ENCODE measurements at regions not wholly inside any gene's neighbourhood (a gene's known extent, or its start where the extent isn't known, plus 50 kb on each side); places are given as distances from the start of the nearest gene placed in this dataset.
"Not testable (repeated sequence)": the region's sequence is repeated elsewhere in the genome, so short reads cannot be mapped to it uniquely, and the experiment has no call there.

DNA sequence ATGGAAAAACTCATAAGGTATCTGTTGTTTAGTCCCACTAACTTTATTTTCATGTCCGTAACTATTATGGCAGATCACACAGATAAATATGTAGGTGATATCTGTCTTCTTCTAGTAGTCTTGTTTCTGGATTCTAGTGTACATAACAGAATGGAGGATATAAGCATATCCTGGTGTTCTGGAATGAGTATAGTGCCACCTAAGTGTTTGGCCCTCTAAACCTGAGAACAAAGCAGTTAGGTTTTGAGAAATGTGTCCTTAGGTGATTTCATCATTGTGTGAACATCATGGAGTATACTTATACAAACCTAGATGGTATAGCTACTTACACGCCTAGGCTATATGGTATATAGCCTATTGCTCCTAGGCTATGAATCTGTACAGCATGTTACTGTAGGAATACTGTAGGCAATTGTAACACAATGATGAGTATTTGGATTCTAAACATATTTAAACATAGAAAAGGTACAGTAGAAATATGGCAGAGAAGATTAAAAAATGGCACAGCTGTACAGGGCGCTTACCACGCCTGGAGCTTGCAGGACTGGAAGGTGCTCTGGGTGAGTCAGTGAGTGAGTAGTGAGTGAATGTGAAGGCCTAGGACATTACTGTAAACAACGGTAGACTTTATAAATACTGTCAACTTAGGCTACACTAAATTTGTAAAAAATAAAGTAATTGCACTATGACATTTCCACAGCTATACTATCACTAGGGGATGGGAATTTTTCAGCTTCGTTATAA, 150.3 kb upstream of the SLC24A2 start:
- no peak for DNase-seq

DNA sequence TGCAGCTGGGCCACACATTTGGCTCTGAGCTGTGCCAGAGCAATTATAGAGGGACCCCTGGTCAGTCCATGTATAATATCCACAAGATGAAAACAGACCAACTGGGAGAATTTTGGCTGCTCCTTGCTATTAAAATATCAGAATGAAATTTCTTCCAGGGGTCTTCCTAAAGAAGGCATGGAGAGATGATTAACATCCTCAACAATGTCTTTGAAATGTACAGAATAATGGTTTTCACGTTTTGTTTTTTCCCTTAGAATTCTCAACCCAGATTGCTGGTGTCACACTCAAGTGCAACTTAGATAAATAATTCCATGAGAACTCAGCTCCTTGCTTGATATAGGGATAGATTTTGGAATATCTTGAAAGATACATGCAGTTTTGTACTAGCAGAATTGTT, 148.3 kb upstream of the SLC24A2 start:
- DNase-seq = no peak

DNA sequence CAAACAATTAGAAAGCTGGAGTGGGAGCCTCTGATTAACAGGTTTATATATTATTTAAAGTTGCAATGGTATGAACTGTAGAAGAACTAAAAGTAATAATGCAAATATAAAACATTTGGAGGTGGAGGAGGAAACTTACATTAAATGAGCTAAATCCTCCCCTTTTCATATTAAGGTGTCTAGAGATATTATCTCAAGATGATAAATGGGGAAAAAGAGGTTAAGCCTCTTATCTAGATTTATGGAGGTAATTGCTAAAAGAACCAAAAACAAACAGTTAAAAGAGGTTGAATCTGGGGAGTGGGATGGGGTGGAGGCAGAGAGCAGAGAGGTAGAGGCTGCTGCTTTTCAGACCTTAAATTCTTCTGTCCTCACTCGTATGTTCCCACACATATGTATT, 147.8 kb upstream of the SLC24A2 start:
- DNase-seq = no peak

DNA sequence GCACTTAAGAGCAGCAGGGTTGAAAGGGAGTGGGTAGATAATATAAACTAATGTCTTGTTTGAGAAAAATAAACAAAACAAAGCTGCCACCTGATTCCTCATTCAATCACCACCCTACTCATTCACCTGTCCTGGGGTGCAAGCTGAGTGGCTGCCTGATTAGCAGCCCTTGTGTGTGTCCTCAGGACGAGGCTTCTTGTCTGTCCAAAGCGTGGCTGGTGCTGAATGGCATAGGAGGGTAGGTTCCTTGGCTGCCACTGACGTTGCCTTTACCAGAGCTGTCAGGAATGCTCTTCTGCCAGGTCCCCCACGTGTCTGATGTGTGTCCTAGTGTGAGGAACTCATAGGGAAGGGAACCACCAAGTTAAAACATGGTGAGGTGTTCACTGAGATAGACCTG, 146.6 kb upstream of the SLC24A2 start:
- DNase-seq = no peak

DNA sequence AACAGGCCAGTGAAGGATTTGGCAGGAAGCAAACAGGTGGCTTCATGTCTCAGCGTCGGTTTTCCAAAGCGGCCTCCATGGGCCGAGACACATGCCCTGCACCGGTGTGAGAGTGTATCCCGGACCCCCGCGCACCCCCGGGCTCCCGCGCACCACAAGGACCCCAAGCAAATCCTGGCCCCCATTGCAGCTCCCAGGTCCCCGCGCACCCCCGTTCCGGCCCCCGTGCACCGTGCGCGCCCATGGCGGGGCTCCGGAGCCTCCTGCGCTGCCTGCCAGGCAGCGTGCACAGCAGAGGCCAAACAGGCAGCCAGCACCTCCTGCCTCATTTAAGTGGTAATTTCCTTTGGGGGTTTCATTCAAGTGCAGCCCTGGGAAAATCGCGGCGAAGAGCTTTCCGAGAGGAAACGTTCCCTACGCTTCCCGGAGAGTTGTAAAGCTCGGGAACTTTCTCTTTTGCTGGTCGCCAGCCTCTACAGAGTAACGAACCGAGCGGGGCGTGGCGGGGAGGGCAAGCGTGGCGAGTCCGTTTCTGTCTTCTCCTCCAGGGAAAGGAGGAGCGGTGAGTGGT, 145.5 kb upstream of the SLC24A2 start:
- DNase-seq = peak in 2 of 56 donors; percentile 12 to 24

DNA sequence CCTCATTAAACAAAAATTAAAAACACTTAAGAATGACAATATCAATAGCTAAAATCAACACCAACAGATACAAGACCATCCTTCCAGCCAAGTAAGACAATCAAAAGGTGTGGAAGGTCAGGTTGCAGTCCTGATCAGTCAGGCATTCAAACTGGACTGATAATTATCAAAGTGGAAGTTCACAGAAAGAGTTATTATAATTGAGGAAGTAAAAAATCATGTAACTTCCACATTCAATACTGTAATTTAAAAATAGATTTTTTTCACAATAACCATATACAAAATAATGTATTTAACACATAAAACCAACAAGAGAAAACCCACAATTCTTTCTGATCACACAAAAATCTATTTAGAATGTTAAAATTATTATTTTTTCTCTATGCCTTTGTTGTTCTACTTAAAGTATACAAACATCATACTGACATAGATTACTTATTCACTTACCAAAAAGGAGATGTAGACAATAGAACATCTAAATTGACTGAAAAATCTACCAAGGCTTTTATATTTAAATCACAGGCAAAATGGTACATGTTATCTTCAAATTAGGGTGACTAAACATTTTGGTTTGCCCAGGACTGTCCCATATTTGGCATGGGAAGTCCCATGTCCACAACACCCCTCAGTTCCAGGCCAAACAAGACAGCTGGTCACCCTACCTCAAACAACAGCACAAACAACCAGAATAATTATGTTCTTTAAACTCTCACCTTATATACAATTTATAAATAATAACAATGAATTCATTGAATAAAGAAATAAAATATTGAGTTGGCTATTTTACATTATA, 142.5 kb upstream of the SLC24A2 start:
- no peak for DNase-seq

DNA sequence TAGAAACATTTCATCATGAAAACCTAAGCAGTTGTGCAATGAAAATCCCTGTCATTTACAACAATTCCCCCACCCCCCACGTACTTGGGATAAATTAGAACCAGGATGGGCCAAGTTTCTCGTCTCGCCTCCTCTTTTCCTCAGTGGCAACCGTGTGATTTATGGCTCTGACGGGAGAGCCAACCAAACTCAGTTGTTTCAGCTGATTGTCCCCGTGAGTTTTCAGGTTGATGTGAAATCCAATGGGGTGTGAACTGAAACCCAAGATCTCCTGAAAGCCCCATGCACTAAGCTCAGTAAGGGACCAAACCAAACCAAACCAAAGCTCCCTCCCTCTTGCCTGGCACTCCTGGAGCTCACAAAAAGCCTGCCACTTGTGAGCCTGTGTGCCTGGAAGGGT, 138.7 kb upstream of the SLC24A2 start:
- DNase-seq = no peak

DNA sequence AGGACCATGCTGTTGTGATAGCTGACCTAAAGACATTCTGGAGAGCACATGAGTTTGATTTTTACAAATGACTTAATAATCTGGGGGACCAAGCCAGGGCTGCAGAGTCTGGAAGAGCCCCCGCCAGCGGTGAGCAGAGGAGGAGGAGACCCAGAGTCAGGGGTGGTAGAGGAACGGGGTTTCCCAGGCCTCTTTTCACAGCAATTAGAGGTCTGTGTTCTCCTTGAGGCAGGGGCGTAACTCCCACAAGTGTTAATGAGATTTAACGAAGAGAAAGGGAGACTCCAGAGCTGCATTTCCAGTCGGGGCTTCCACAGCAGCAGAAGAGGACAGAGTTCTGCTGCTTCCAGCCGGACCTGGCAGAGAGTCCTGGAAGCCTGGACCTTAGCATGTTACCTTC, 137.9 kb upstream of the SLC24A2 start:
- DNase-seq = no peak

DNA sequence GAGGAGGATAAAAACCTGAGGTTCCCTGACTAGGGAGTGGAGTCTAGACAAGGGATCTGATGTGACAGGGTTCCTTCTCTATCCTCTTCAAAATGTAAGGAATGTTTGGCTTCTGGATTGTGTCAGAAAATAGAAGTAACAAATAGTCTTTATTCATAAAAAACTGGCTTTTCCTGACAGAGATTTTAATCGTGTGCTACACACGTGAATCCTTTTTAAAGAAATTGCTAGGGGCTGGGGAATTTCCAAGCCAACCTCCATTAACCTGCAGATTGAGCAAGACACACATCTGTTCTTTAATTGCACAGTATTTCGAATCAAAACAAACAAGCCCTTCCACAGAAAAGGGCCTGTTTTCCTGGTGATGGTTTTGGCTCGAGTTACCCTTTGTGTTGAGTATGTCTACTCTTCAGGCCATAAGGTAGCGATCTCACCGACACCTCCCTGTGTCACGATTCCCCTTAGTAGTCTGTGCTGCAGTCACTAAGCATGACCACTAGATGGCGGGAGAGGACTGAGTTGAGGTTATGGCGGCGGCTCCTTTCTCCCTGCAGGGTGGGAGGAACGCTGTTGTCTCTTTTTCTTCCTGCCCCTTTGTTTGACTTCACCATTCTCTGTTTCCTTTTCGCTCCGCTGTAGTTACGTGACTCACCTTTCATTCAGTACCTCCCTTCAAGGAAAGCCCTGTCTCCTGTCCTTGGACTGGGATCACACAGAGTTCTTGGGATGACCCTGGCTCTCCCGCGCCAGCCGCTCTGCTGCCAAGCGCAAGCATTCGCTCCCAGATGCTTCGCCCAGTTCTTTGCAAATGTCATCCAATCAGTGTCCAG, 137.1 kb upstream of the SLC24A2 start:
- DNase-seq = peak in 52 of 56 donors; percentile 8 to 84 (median 54)

DNA sequence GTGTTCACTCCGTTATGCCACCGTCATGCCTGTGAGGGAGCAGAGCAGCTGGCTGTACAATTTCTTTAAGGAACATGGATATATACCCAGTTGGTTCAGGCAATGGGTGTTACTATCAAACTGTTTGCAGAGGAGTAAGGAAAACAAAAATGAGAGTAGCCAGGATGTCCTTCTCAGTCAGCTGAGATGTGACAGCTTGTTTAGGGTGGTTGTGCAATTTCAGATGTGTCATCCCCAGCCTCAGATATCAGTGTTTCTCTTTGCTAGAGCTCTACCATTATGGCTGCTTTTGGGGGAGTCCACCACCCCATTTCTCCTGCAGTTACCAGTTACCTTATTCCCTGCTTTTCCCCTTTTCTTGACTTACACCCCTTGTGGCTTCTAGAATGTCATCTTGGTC, 135.2 kb upstream of the SLC24A2 start:
- no peak for DNase-seq

DNA sequence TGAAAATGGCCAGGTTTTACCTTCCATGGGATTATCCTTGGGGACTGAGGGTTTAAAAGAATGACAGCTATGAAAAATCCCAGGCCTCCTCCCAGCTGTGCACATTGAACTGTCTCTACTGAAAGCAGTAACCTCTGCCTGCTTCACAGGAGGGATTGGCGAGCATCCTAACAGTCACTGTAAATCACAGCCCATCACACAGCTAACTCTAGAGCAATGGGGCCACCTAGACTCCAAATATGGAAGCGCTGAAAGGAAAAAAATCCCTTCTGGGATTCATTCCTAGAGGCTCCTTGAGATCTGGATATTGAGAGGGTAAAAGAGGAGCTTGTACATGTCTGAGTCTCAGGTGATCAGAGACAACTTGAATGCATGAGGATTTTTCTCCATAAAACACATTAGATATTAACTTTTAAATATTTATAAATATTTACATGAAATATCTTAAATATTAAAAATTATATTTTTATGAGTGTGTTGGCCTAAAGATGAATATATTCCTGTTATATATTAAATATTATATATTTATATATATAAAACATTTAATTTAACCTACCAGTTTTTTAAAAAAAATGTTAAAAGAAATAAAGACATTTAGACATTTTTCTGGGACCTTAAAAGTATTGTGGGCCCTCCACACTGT, 133.8 kb upstream of the SLC24A2 start:
- peak in 43 of 56 donors; percentile 7 to 86 (median 46) for DNase-seq

DNA sequence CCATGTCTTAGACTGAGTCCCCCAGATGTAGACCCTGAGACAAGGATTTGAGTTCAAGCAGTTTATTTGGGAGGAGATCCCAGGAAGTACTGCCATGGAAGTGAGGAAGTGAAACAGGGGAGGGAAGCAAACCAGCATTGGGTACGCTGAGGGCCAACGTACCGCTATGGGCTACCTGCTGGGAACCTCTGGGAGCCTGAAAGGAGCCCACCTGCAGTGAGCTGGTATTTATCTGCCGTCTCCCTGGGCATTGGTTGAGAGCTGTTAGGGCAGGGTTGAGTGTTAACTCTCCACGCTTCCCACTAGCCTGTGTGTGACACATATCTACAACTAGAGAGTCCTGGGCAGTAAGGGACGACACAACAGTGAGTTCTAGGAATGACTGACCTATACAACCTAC, 131.6 kb upstream of the SLC24A2 start:
- DNase-seq = no peak

DNA sequence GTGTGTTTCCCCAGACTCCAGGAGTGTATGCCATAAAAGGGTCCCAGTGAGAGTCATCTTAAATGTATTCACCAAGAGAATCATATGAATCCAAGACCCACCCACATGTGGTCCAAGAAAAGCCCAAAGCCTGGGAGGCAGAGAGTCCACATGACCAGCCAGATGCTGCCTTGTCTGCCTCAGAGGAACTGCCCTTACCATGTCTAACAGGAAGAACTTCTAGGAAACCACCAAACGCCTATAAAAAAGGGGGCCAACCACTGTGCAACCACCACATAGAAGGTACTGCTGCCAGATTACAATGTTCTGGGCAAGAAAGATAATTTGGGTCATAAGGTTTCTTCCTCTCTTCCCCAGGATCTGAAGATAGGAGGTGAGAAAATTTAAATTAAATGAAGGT, 129.8 kb upstream of the SLC24A2 start:
- DNase-seq = no peak

DNA sequence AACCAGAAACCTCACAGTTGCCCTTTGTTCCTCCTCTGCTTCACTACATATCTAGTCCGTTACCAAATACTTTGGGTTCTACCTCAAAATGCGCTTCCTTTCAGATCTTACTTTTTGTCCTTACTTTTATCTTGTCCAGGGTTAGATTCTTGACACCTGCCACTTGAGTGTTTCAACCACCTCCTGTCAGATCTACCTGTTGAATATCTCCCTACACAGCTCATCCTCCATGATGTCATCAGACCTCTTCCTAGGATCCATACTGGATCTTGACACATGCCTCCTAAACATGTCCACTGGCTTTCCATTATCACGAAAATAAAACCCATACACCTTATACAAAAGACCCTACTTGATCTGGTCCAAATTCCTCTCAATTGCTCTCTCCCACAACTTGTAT, 125.2 kb upstream of the SLC24A2 start:
- no peak for DNase-seq

DNA sequence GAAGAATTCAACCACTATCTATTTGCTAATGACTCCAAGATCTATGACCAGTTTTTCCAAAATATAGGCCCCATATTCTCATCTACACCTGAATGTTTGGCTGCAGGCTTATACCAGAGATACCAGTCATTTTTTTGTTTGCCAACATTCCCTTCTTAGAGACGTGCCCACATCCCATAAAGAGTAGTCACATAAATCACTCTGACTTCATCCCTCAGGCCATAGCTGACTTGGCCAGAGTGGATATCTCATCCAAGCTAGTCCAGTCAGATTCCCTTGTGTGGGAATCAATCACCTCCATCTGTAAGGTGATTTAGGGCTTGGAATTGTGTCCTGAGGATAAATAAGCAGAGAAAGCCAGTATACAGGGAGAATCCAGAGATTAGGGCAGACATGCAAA, 124.3 kb upstream of the SLC24A2 start:
- DNase-seq = no peak

DNA sequence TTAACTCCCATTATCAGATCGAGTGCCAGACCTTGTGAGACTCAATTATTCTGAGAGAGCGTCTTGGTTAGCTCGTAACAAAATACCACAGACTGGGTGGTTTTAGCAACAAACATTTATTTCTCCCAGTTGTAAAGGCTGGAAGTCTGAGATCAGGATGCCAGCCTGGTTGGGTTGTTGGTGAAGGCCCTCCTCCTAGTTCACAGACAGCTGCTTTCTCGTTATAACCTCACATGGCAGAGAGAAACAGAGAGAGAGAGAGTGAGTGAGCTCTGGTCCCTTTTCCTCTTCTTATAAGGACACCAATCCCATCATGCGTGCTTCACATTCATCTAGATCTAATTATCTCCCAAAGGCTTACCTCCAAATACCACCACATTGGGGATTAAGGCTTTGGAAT, 114.2 kb upstream of the SLC24A2 start:
- no peak for DNase-seq

DNA sequence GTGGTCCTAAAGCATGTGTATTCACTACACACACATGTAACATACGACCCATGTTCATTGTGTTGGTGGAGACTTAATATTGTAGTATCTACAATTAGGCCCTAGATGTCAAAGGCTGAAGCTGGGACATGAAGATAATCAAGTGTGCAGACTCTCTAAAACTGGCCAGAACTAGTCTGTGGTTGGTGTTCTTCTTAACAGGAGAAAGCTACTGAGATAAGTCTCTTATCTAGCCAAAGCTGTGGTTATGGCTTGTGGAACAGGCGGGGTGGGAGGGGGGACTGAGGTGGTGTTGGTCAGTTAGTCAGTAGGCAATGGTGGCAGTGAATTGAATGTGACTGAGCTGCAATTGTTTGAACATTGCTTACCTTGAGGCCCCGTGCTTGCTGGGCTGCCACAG, 112.7 kb upstream of the SLC24A2 start:
- DNase-seq = no peak

DNA sequence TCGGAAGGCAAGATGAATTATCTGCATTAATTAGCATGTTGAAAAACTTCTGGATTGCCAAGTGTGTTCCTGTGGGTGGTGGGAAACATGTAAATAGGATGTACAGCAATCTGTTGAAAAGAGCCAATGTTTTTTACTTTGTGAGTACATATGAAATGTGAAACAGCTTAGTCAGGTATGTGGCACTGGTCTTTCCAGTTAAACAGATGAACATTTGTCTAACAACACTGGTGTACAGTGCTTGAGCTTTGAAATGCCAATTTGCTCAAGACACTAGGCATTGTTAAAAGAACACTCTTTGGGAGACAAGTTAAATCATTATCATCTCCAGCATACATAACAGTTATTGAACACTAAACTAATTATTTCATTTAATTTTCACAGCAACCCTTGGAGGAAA, 107.3 kb upstream of the SLC24A2 start:
- no peak for DNase-seq

DNA sequence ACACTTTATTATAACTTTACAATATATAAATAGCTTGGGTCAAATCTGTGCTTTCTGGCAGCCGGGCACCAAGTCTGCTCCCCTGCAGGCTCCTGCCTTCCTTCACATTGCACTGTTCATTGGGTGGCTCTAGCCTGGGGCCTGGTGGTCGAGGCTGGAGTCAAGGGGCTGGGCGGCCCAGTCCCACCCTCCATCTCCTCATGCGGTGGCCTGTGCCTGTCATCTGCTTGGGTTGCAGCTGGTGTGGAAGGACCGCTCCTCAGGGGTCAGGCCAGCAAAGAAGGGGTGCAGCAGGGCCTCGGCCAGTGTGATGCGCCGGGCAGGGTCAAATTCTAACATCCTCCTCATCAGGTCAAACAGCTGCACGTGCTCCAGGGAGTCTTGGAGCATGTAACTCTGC, 106.7 kb upstream of the SLC24A2 start:
- DNase-seq = not testable (repeated sequence)

DNA sequence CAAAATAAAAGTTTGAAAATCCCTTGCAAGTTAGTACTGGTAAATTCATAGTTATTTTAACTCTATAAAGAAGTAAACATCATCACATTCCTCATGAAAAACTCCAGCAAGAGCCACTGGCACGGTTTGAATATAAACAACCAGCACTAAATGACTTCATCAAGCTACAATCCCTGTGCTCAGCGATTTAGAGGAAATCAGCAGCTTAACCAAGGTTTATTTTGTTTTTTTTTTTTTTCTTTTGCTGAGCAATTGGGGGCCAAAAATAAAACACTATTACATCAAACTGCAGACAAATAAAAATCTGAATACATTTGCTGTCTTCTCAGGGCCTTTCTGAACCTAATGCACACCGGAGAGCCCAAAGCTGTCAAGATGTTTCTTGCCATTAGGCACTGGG, 106.2 kb upstream of the SLC24A2 start:
- no peak for DNase-seq

DNA sequence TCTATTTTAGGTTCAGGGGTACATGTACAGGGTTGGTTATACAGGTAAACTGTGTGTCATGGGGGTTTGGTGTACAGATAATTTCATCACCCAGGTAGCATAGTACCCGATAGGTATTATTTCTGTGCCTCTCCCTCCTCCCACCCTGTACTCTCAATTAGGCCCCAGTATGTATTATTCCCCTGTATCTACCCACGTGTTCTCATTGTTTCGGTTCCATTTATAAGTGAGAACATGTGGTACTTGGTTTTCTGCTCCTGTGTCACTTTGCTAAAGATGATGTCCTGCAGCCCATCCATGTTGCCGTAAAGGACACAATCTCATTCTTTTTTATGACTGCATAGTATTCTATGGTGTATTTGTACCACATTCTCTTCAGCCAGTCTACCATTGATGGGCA, 96.8 kb upstream of the SLC24A2 start:
- DNase-seq = no peak
